ENCODE measurements at regions not wholly inside any gene's neighbourhood (a gene's known extent, or its start where the extent isn't known, plus 50 kb on each side); places are given as distances from the start of the nearest gene placed in this dataset.

DNA sequence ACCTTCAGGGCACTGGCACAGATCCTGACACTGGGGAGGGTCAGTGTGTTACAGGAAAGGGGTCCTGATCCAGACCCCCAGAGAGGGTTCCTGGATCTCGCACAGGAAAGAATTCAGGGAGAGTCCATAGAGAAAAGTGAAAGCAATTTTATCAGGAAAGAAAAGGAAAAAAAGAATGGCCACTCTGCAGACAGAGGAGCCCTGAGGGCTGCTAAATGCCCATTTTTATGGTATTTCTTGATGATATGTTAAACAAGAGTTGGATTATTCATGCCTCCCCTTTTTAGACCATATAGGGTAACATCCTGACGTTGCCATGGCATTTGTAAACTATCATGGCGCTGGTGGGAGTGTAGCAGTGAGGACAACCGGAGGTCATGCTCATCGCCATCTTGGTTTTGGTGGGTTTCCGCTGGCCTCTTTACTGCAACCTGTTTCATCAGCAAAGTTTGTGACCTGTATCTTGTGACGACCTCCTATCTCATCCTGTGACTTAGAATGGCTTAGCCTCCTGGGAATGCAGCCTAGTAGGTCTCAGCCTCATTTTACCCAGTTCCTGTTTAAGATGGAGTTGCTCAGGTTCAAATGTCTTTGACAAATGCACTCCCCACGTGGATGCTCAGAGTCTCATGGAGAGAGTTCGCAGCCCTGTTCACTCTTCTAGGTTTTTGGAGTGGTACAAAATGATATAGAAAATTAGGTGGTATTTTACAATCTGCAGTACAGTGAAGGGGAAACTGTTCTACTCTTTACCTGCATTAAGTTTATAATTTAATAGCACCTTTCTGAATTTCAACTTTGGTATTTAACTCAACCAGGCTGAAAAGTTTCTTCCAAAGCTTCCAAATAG is 1363.7 kb upstream of the TMEM132C start:
- TF ChIP-seq, protein P1, sequence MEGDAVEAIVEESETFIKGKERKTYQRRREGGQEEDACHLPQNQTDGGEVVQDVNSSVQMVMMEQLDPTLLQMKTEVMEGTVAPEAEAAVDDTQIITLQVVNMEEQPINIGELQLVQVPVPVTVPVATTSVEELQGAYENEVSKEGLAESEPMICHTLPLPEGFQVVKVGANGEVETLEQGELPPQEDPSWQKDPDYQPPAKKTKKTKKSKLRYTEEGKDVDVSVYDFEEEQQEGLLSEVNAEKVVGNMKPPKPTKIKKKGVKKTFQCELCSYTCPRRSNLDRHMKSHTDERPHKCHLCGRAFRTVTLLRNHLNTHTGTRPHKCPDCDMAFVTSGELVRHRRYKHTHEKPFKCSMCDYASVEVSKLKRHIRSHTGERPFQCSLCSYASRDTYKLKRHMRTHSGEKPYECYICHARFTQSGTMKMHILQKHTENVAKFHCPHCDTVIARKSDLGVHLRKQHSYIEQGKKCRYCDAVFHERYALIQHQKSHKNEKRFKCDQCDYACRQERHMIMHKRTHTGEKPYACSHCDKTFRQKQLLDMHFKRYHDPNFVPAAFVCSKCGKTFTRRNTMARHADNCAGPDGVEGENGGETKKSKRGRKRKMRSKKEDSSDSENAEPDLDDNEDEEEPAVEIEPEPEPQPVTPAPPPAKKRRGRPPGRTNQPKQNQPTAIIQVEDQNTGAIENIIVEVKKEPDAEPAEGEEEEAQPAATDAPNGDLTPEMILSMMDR (IDR thresholded peaks at IDR 0.05): no peak
- TF ChIP-seq POLR2A (IDR thresholded peaks at IDR 0.05): no peak

All from adrenal gland (tissue), 5 donors.